22Rv1 (cell line): ENCODE measurements at regions not wholly inside any gene's neighbourhood (a gene's known extent, or its start where the extent isn't known, plus 50 kb on each side); places are given as distances from the start of the nearest gene placed in this dataset.

Experiments used
- ZFX ChIP-seq: fragments of 450-650 bp; IDR thresholded peaks from 2 replicates; pipeline ENCODE4 v1.6.1; 2017; ENCODE audit warnings: antibody characterized with exemption, borderline replicate concordance
- TF ChIP-seq, protein P1 (sequence below): fragments of 450-650 bp; IDR thresholded peaks from 2 replicates; pipeline ENCODE4 v1.5.1; 2017; ENCODE audit warnings: mild to moderate bottlenecking

DNA sequence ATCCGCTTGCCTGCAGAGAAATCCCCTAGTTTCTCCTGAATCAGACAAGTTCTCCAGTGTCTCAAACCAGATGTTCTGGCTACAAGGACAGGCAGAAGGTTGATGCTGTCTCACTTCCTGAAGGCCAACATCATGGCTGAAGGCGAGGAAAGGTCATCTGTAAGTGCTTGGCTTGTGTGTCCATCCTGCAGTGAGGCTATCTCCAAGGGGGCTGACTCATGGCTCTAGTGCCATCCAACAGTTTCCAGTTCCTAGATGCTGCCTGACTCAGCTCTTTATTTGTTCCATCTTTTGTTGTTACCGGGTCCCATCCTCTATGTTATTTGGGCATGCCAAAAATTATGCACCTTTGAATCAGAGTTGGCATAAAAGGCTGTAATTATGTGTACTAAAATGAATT, 232.1 kb upstream of the TBX3 start:
- TF ChIP-seq, protein P1, sequence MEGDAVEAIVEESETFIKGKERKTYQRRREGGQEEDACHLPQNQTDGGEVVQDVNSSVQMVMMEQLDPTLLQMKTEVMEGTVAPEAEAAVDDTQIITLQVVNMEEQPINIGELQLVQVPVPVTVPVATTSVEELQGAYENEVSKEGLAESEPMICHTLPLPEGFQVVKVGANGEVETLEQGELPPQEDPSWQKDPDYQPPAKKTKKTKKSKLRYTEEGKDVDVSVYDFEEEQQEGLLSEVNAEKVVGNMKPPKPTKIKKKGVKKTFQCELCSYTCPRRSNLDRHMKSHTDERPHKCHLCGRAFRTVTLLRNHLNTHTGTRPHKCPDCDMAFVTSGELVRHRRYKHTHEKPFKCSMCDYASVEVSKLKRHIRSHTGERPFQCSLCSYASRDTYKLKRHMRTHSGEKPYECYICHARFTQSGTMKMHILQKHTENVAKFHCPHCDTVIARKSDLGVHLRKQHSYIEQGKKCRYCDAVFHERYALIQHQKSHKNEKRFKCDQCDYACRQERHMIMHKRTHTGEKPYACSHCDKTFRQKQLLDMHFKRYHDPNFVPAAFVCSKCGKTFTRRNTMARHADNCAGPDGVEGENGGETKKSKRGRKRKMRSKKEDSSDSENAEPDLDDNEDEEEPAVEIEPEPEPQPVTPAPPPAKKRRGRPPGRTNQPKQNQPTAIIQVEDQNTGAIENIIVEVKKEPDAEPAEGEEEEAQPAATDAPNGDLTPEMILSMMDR = no peak
- TF ChIP-seq ZFX = no peak
